Putamen (tissue), 1 donor: ENCODE measurements at regions not wholly inside any gene's neighbourhood (a gene's known extent, or its start where the extent isn't known, plus 50 kb on each side); places are given as distances from the start of the nearest gene placed in this dataset.
"Not testable (repeated sequence)": the region's sequence is repeated elsewhere in the genome, so short reads cannot be mapped to it uniquely, and the experiment has no call there.

ENCODE experiments used
- DNase-seq: peaks from one replicate; pipeline ENCODE4 v3.0.0-alpha.2; 2016; ENCODE audit warnings: low spot score

DNA sequence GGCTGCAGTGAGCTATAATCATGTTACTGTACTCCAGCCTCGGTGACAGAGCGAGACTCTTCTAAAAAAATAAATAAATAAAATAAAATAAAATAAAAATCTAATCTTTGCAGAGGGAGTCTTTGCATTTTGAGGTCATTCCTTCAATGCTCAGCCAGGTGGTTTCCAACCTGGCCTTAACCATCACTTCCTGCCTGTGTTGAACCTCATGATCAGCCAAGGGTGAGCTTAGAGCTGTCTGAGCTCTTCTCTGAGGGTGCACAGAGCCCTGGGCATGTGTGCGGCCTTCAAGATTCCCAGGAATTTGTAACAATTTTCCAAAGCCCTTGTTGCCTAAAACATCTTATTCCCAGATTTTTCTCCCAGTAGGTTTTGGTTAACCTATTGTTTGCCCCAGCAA lies 94.3 kb downstream of the KCNJ12 start:
- DNase-seq, result not testable (repeated sequence)

DNA sequence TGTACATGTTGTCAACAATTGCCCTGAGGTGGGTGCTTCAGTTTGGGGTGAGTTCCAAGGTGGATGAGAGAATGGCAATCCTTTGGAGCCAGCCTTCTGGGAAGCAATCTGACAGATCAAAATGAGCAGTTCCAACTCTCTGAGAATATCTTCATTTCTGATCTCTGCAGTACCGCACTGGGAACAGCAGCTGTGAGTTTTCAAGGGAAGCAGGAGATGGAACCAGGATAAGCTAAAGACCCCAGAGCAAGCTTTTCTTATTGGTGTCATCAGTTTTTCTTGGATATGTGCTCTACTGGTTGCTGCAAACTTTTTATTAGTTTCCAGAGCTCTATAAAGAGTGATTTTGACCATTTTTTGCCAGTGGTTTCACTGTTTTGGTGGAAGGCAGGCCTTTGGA lies 94.7 kb downstream of the KCNJ12 start:
- no peak for DNase-seq

DNA sequence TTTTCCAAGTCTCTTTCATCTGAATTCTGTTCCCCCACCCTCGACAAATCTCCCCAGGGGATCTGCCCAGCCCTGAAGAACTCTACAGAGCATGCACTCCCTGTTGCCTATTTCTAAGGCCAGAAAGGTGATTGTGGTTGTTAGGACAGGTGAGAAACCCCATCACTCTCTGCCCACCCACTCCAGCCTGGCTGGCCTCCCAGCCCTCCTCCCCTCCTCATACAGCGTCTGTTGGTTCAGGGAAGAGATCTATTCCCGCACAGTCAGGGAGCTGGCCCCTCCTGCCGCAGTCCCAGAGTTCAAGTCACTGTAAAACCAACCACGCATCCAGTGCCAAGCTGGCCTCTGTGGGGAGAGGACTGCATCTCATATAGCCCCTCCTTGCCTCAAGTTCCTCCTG lies 98.7 kb downstream of the KCNJ12 start:
- DNase-seq, result no peak

DNA sequence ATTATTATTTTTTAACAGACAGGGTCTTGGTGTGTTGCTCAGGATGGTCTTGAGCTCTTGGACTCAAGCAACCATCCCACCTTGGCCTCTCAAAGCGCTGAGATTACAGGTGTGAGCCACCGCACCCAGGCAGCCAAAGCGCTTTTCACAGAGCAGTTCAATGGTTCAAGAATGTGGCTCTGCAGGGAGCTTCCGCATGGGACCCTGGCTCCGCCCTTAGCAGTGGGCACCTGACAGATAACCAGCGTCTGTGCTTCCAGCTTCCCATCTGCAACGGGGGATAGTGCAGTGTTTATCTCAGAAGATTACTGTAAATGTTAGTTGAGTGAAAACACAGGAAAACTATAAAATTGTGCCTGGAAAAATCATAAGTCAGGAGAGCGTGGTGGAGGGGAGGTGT lies 99.4 kb downstream of the KCNJ12 start:
- DNase-seq, result no peak

DNA sequence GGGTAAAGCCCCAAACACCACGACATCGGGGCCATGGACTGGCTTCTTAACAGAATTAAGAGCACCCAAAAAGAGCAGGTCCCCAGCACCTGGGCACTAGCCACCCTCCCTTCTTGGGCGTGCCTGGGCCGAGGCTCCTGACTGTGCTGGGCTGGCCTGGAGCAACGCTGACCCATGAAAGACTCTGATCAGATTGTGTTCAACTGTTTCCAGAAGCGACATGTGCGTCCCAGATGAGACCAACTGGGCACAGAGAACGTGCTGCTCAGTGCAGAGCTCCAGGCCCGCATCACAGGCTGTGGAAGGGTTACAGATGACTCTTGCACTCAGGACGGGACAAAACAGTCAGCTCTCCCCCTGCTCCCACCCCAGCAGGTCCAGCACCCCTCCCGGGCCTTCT lies 100.7 kb downstream of the KCNJ12 start:
- no peak for DNase-seq

DNA sequence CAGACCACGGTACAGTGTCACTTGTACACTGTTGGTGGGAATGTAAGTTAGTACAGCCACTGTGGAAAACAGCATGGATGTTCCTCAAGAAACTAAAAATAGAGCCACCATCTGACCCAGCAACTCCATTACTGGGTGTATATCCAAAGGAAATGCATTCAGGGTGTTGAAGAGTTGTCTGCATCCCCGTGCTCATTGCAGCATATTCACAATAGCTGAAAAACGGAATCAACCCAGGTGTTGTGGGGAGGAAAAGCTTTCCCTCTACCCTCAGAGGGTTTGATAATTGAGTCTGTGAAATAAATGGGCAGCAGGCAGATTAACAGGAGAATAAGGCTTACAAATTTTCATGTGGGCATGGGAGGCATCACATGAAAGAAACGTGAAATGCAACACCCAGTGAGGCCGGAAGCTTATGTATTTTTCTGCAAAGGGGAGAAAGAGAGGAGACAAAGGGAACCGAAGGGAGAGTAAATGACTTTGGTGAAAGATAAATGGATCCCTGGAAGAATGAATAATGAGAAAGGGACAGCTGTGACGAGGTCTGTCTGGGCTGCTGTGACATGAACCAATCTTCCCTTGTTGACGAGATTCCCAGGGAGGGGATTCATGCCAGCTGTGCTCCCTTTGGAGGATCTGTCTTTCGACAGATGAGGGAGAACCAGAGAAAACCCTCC lies 106.2 kb downstream of the KCNJ12 start:
- DNase-seq, result no peak

DNA sequence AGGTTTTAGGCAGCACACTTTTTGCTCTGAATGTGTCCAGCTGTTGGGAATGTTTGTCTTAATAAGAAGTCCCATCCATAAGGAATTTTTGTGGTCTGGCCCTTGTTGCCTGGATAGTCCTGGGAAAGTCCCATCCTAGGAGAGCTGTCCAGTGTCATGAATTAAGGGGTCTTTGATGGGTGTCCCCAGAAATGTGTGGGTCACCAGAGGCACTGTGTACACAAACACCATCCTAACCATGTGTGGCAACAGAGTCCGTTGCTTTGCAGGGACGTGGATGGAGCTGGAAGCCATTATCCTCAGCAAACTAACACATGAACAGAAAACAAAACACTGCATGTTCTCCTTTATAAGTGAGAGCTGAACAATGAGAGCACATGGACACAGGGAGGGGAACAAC lies 111.9 kb downstream of the KCNJ12 start:
- not testable (repeated sequence) for DNase-seq

DNA sequence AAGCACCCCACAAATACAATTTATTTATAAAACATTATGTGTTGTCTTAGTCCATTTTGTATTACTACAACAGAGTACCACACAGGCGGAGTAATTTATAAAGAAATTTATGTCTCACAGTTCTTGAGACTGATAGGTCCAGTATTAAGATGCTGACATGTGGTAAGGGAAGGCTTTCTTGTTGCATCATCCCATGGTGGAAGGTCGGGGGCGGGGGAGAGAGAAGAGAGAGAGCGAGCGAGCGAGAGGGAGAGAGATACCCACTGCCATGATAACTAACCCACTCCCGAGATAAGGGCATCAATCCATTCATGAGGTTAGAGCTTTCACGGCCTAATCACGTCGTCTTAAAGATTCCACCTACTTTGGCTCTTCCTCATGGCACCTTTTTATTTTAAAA lies 117.8 kb downstream of the KCNJ12 start:
- DNase-seq, result no peak

DNA sequence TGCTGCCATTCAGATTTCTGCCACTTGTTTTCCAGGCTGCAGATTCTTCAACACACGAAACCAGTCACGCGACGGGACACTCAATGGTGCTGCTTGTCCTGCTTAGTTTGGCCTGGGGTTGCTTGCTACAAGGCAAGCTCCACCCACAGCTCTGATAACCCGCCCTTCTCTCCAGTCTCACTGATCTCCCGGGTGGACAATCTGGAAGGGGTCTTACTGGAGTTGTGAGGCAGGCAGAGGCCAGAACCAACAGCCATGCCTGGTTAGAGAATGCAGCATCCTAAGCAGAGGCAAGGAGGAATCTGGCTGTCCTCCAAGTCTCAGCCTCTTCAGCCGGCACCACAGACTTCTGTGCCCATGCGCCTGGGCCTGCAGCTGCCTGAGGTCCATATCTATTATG lies 119.1 kb downstream of the KCNJ12 start:
- DNase-seq, result no peak

DNA sequence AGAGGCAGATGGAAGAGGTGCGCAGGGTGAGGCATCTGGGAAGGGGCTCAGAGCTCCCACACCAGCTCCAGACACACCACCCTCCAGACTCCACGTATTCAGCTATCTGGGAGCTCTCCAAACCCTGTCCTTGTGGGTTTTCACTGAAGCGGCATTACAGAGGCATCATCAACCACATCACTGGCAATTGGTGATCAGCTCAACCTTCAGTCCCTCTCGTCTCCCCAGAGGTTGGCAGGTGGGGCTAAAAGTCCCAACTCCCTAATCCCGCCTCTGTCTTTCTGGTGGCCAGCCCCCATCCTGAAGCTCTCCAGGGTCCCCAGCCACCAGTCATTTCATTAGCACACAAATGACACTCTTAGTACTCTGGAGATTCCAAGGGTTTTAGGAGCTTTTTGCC lies 123.9 kb downstream of the KCNJ12 start:
- no peak for DNase-seq

DNA sequence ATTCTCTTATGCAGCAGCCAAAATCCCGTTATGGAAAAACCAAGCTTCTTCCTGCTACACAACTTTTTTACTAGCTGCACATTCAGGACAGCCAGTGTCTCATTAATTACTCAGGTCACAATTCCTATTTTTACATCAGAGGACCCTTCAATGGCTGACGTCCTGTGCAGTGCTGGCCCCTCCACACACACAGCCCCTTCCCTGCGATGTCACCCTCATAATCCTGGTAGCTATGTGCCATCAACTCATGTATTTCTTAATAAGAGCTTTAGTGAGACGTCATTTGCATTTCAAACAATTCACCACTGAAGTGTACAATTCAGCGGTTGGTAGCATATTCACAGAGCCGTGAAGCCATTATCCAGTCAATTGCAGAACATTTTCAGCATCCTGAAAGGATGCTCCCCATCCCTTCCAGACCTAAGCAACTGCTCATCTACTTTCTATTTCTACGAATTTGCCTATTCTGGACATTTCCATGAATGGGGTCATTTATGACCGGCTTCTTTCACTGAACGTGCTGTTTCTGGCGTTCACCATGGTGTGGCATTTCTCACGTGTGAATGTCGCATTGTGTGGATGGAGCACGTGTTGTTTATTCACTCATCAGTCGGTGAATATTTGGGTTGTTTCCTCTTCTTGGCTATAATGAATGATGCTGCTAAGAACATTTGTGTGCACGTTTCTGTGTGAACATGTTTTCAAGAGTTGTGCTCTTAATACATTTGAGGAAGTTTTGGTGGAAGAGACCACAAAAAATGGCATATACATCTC lies 126.0 kb downstream of the KCNJ12 start:
- not testable (repeated sequence) for DNase-seq

DNA sequence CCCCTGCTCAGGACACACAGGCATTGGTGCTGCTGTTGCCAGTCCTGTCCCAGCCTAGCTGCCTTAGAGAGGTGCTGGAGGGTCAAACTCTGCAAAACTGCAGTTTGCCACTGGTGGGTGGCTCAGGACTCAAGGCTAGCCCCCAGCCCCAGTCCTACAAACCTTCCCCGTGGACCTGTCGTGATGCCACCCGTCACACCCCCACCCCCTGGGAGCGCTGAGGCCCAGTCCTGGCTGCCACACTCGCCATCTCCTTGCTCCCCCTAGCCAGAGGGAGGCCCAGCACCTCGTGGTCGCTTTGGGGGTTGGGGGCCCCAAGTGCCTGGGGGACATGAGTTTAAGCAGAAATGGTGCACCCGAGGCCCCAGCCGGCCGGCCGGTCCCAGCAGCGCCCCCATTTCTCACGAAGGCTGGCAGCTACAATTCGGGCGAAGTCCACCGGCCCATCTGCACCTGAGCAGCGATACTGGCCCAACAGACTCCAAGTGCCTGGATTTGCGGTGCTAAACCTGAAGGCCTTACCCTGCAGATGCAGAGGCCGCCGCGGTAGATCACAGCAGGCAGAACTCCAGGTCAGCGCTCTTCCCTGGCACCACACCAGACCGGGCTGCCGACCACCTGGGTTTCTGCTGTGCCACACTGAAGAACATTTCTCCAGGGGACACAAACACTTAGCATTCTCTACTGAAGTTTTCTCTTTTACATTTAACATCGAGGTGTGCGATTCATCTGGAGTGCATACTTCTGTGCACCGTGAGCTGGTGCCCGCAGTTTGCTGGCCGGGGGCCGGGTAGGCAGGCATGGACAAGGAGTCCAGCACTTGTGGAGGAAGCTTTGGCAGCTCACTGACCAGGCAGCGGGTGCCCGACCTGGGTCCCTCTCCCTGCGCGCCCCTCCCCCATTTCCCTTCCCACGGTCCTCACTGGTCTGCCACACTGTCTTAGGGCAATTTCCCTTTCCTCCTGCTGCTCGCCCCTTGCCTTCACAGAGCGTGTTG lies 130.0 kb downstream of the KCNJ12 start:
- no peak for DNase-seq

DNA sequence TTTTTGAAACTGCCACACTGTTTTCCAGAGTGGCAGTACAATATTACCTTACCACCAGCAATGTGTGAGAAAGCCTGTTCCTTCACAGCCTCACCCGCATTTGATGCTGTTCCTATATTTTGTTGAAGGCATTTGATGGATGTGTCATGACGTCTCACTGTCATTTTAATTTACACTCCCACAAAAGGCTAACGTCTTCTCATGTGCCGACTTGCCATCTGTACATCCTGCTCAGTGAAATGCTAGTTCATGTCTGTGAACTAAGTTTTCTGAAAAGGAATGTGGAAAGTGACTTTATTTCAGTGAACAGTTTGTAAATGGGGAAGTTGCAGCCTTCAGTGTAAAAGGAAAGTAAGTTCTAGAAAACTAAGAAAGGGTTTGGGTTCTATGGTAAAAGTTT lies 131.6 kb downstream of the KCNJ12 start:
- DNase-seq, result not testable (repeated sequence)

DNA sequence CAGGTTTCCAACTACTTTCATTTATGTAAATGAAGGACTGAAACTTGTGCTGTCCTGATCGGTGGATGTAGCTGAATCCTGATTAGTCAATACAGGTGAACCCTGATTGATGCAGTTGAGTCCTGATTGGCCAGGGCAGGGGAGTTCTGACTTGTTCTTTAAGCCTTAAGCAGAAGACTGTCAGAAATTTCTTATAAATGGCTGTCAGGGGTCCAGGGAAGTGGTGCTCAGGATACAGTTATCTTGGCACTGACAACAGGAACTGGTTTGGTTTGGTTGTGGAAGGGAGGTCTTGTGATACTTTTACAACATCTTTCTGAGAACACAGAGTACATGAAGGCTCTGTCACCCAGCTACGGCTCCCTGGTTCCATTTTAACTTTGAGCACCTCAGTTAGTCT lies 132.1 kb downstream of the KCNJ12 start:
- DNase-seq, result no peak

DNA sequence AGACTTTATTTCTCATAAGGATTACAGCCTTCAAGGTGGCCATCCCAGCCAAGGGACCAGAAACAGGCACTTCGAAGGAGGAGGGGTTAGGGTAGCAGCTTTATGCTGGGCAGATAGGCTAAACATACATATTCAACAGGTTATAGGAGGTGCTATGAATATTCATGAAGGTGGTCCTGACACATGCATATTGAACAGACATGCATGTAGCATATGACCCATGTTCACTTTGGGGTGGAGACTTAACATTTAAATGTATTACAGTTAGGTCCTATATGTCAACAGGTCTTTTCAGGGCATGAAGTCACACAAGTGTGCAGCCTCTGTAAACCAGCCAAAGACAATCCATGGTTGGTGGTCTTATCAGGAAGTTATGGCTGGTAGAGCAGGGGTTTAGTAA lies 133.2 kb downstream of the KCNJ12 start:
- not testable (repeated sequence) for DNase-seq

DNA sequence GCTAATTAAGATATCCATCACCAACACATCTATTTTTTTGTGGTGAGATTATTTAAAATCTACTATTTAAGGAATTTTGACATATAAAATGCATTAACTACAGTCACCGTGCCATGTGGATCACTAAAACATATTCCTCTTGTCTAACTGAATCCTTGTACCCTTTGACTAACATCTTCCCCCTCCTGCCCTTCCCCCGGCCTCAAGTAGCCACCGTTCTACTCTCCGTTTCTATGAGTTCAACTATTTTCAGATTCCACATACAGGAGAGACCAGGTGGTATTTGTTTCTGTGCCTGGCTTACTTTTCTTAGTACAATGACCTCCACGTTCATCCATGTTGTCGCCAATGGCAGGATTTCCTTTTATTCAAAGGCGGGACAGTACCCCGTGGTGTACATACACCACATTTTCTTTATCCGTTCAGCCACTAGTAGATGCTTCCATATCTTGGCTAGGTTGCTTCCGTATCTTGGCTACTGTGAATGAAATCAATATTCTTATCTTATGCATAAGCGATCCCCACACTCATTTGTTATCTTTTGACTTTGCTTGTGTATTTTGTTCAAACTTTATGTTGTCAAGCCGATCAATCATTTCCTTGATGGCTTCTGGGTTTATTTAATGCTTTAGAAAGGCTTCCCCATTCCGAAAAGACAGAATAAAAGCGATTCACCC lies 134.7 kb downstream of the KCNJ12 start:
- DNase-seq, result no peak

DNA sequence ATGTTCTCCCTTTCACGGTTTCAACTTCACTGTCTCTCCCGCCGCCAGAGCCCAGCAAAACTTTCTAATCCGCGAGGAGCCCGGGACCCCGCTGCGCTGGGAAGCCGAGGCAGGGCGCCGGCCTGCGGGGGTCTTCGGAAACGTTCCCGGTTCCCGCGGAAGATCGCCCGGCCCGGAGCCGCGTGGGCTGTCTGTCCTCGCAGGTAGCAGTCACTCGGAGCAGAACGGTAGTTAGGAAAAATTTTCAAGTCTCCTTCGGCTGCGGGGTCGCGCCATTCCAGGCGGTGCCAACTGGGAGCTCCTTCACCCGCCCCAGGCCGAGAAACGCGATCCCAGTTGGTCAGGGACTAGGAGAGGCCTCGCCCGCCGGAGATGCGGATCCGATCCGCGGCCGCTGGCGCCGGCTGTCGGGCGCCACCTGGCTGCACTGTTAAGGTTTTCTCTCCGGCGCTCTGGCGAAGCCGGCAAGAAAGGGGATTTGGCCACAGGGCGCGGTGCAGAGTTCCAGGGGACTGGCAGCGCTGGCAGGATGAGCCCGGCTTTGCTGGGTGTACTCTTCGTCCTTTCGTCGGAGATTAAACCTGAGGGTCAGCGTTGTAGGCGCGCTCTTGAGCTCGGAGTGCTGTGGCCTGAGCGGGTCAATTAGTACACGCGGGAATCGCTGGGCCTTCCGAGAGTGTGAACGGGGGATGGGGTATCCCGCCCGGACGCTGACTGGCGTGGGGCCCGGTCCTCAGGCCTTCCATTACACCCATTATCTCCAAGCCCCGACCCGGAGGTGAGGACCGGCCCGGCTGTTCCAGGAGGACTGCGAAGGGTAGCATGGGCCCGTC lies 135.4 kb downstream of the KCNJ12 start:
- DNase-seq, result peak; percentile 68

DNA sequence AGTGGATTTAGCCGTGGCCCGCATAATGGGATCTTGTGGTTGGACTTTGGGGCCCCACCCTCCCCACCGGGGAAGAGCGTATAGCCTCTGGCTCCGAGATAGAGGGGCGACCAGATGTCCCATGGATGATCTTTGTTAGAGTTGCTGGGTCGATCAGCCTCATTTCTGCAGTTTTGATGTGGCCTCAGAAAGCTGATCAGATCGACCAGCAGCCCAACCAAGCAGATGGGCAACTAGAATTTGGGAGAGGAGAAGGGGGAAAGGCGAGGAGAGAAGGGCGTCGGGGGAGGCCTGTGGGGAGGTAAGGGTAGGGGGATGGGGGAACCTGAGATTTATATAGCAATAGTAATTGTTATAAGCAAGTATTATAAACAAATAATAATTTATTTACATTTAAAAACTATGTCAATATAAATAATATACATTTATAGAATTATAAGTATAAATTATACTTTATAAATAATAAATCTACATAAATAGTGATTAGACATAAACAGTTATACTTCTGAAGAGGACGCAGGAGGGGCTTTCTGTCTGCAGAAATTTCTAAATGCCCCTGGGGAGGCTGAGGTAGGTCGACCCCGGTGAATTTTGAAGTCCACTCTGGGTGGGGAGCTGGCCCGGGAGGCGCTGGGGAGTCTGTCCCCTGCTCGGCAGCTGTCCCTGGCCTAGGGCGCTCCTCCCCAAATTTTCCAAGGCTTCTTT lies 136.3 kb downstream of the KCNJ12 start:
- DNase-seq, result no peak

DNA sequence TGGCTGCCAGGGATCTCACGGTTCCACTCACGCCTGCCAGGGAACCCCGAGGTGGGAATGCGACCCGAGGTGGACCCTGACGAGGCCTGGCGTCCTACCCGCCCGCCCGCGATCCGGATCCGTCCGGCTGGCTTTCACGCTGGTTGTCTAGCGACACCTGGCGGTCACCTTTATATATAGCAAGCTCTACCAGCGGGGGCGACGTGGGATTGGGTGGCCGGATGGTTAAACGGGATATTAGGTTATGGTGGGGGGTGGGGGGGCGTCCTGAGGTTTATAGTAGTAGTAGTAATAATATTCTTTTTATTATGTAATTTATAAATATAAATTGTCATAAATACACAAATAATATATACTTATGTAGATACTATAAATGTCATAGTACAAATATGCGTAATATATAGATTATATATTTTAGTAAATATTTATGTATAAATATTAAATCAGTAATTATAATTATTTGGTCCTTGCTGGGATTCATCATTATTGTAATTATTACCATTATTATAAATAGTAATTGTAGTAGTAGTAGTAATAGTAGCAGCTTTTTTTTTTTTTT lies 136.9 kb downstream of the KCNJ12 start:
- DNase-seq, result peak; percentile 67

DNA sequence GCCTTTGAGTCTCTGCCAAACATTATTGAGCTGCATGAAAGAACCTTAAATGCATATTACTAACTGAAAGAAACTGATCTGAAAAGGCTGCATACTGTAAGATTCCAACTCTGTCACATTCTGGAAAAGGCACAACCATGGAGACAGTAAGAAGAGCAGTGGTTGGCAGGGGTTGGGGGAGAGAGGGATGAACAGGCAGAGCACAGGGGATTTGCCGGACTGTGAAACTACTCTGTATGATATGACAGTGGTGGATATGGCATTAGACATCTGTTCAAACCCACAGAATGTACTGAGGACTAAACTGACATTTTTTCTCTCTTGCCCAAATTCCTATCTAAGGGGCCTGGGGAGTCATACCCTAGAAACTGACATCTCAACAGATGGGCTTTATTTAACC lies 138.4 kb downstream of the KCNJ12 start:
- DNase-seq, result not testable (repeated sequence)
